ENCODE measurements at regions not wholly inside any gene's neighbourhood (a gene's known extent, or its start where the extent isn't known, plus 50 kb on each side); places are given as distances from the start of the nearest gene placed in this dataset.

DNA sequence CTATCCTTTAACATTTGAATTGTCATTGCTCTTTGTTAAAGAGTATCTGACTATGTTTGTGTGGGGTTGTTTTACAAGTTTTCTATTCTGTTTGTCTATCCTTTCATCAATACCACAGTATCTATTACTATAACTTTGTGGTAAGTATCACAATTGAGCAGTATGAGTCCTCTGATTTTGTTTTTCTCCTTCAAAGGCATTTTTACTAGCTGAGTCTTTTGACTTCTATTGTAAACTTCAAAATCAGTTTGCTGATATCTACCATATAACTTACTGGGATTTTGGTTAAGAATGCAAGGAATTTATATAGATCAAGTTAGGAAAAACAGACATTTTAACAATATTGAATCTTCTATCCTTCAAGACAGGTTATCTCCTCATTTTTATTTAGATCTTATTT lies 789.8 kb upstream of the PTPRD start:
- no peak for TF ChIP-seq GATA1 (IDR thresholded peaks at IDR 0.05; ENCODE audit: low read depth, low read length)
- no peak for TF ChIP-seq POLR2A (IDR thresholded peaks at IDR 0.05; ENCODE audit: low read length)
- no peak for DNase-seq

DNA sequence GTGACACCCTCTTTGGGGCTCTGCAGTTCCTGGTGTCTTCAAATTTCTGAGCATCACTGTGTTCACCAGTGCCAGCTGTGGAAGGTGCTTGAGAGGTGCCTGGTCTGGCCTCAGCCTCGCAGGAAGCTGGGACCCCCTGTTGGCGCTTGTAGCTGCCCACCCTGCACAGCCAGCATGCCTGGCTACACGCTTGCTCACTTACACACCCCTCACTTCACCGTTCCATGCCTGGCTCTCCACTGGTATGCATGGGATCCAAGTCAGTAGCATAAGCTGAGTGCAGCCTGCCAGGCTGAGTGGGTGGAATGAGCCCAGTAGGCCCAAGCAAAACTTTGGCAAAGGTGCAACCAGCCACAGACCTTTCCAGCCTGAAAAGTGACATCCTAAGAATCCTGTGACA lies 801.4 kb upstream of the PTPRD start:
- DNase-seq = no peak
- TF ChIP-seq POLR2A (IDR thresholded peaks at IDR 0.05; ENCODE audit: low read length) (no peak), GATA1 (IDR thresholded peaks at IDR 0.05; ENCODE audit: low read depth, low read length) (no peak)

DNA sequence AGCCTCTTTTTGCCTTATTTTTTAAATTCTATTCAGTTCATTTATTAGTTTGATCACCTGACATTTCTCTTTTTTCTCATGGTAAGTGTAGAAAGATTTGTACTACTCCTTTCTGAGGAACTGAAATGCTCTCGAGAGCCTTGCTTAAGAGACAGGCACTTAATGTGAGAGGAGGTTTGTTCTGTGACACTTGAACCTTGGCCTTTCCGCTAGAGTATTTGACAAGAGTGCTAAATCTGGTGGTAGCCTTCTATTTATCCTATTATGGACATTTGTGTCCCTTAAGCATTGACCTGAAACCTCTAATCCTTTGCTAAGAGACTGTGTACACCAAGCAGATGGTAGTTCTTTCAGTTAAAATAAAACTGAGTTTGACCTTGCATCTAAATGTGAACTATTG lies 805.0 kb upstream of the PTPRD start:
- DNase-seq = no peak
- TF ChIP-seq POLR2A (IDR thresholded peaks at IDR 0.05; ENCODE audit: low read length) = no peak
- TF ChIP-seq GATA1 (IDR thresholded peaks at IDR 0.05; ENCODE audit: low read depth, low read length) = no peak

DNA sequence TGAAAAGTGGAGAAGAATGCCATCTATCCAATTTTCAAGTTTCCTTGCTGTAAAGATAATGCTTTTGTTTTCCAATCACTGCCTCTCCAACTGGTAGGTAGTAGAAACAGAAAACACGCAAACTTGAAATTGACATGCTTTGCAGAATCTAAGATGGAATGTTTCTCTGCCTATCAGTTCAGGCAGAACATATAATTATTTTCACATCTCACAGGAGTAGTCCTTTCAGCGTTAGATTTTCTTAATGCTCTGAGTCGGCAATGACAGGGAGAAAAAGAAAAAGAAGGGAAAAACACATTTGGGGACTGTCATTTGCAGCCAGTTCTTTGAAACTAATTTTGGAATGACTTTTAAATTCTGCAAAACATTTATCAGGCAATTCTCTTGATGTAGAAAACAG lies 818.7 kb upstream of the PTPRD start:
- TF ChIP-seq GATA1 (IDR thresholded peaks at IDR 0.05; ENCODE audit: low read depth, low read length) = no peak
- no peak for TF ChIP-seq POLR2A (IDR thresholded peaks at IDR 0.05; ENCODE audit: low read length)
- DNase-seq = no peak

DNA sequence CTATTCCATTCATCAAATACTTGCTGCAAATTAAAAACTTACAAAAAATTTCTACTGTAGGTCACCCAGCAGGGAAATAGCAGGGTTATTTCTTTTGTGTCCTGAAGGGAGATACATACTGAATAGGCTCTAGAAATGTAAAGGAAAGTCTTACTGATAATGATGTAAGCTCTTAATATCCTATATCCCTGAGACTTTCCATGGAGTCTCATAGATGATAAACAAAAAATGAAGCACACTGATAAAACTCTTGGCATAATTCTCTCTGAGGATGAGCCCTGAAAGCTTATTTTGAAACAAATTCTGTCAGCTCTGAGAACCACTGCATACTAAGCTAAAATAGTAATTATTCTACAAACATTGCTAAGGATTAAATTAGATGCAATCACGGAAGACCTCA lies 819.6 kb upstream of the PTPRD start:
- TF ChIP-seq GATA1 (IDR thresholded peaks at IDR 0.05; ENCODE audit: low read depth, low read length) (no peak), POLR2A (IDR thresholded peaks at IDR 0.05; ENCODE audit: low read length) (no peak)
- no peak for DNase-seq

DNA sequence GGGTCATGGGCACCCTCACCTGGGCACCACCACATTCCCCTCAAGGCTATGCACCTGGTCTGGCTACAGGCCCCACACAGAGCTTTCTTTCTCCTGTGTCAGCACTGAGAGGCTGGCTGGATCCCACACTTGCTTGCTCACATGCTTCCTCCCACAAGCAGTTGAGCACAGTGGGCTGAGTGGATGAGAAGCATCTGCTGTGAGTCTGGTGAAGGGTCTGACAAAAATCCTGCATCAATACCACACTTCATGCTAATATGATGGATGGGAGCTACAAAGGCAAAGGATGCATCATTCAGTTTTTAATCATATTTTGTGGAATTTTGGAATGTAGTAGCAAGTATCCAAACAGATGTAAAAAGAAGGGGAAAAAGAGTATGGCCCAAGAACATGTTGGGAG lies 830.8 kb upstream of the PTPRD start:
- no peak for DNase-seq
- TF ChIP-seq POLR2A (IDR thresholded peaks at IDR 0.05; ENCODE audit: low read length) (no peak), GATA1 (IDR thresholded peaks at IDR 0.05; ENCODE audit: low read depth, low read length) (no peak)

DNA sequence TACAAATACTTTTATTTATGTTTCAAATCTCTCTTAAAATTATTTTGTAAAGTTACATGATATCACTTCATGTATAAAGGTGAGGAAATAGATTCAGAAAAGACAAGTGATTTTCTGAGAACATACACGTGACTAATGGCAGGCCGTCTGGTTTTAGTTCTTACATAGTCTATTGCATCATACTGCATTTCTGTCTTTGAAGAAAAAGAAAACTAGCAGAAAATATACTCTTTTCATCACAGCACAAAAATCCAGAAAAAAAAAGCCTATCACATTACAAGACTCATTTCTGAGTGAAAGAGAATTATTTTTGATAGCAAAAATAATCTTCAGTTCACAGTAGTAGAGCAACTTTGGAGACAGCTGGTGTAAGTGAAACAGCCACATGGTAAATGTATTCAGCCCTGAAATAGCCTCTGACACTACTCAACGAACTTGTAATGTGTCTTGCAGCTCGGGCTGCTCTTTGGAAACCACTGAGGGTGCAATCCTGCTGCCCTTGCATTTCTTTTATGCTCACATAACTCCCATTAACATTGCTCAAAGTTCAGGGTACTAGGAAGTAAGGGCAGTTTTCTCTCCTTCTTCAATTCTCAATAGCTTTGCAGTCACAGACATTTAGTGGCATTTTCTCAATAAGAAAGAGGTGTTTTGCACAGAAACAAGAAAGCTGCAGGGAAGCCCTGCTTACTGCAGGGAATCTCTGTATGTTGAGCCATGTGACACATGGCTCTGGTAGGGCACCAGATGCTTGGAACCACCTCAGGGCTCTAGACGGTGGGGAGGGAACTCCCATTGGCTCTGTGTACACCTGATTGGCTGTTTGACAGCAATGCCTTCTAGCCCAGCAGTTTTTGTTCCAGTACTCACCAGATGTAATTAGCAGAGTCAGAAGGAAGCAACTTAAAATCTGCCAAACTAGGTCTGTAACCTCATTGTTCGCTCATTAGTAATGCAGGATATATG lies 845.3 kb upstream of the PTPRD start:
- DNase-seq = no peak
- TF ChIP-seq POLR2A (IDR thresholded peaks at IDR 0.05; ENCODE audit: low read length) (no peak), GATA1 (IDR thresholded peaks at IDR 0.05; ENCODE audit: low read depth, low read length) (no peak)

DNA sequence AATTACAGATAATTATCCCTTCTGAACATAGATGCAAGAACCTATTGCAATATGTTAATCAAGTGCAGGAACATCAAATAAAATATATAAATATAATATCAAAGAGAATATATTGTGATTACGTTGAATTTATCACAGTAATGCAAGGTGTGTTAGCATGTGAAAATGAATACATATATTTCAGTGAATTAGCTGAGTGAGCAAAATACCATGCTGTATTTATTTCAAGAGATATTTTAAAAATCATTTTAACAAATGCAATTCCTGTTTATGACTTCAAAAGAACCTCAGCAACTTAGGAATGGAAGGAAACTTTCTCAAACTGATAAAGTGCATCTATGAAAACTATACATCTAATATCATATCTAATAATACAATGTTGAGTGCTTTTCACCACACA lies 856.9 kb upstream of the PTPRD start:
- DNase-seq = no peak
- TF ChIP-seq POLR2A (IDR thresholded peaks at IDR 0.05; ENCODE audit: low read length) = no peak
- no peak for TF ChIP-seq GATA1 (IDR thresholded peaks at IDR 0.05; ENCODE audit: low read depth, low read length)

DNA sequence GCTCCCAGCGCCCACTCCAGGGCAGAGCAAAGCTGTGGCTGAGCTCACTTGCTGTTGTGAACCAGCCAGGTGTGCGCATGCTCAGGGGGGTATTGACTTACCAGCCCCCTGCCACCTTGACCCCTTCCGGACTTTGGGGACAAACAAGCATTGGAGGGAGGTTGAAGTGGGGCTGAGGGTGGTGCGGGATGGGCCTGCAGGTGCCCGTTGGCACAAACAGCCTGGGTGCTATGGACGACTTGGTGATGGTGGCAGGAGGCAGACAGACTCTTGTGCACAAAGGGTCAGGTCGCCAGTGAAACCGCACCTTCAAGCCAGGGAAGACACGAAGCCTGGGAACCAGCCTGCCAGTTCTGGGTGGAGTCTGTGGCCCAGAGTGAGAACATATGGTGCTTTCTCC lies 858.5 kb upstream of the PTPRD start:
- DNase-seq = no peak
- TF ChIP-seq POLR2A (IDR thresholded peaks at IDR 0.05; ENCODE audit: low read length) (no peak), GATA1 (IDR thresholded peaks at IDR 0.05; ENCODE audit: low read depth, low read length) (no peak)

DNA sequence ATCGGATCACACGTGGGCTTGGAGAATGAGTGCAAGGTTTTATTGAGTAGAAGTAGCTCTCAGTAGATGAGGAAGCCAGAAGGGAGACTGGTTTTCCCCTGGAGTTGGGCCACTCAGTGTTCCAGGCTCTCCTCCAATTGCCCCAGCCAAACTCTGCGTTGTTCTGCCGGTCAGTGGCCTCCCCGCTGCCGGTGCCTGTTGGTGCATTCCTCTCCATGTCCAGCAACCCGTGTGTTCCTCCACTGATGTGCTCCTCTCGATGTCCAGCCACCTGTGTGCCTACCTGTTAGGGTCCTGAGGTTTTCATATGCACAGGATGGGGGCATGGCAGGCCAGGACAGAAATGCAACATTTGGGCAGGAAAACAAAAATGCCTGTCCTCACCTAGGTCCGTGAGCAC lies 888.0 kb upstream of the PTPRD start:
- no peak for TF ChIP-seq GATA1 (IDR thresholded peaks at IDR 0.05; ENCODE audit: low read depth, low read length)
- no peak for TF ChIP-seq POLR2A (IDR thresholded peaks at IDR 0.05; ENCODE audit: low read length)
- no peak for DNase-seq

DNA sequence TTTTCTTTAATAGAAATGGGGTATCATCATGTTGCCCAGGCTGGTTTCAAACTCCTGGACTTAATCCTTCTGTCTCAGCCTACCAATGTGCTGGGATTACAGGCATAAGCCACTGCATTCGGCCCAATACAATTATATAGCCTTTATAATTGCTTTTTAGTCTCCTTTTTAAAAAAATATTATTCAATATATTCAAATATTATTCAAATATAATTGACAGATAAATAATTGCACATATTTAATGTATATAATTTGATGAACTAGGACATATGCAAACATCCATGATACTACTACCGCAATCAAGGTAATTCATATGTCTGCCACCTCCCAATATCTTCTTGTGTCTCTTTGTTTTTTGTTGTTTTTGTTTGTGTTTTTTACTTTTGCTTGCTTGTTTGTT lies 894.2 kb upstream of the PTPRD start:
- DNase-seq = no peak
- TF ChIP-seq POLR2A (IDR thresholded peaks at IDR 0.05; ENCODE audit: low read length) (no peak), GATA1 (IDR thresholded peaks at IDR 0.05; ENCODE audit: low read depth, low read length) (no peak)

DNA sequence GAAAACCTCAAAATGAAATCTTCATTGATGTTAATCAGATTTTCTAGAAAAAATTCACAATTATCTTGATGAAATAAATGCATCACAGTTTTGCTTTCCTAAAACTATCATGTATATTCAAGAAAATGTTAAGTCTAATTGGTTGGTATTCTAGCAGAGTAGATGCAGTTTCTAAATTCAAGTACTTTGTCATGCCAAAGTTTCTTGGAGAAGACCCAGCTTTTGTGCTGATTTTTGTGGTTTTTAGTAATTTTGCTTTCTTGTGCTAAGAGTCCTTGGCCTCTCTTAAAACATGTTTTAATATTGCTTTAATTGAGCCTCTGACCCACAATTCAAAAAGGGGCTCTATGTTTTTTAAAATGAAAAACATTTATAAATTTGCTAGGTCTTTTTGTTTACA lies 924.8 kb upstream of the PTPRD start:
- TF ChIP-seq POLR2A (IDR thresholded peaks at IDR 0.05; ENCODE audit: low read length) = no peak
- no peak for TF ChIP-seq GATA1 (IDR thresholded peaks at IDR 0.05; ENCODE audit: low read depth, low read length)
- DNase-seq = no peak

DNA sequence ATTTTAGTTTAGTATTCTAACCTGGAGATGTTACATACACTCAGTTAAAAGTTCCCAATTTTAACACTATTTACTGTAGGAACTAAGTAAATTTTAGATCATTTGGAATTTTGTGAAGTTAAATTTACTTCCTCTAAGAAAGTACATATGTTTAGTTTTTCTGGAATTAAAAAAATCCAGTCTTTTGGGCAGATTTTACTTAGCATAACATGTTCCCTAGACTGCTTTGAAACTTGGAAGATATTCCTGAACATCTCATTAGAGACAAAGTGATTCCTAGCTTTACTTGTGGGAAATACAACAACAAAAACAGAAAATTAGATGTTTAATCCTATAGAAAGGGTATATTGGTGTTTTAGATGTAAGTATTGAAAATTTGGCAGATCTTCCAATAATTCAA lies 930.0 kb upstream of the PTPRD start:
- DNase-seq = no peak
- TF ChIP-seq GATA1 (IDR thresholded peaks at IDR 0.05; ENCODE audit: low read depth, low read length) = no peak
- no peak for TF ChIP-seq POLR2A (IDR thresholded peaks at IDR 0.05; ENCODE audit: low read length)

DNA sequence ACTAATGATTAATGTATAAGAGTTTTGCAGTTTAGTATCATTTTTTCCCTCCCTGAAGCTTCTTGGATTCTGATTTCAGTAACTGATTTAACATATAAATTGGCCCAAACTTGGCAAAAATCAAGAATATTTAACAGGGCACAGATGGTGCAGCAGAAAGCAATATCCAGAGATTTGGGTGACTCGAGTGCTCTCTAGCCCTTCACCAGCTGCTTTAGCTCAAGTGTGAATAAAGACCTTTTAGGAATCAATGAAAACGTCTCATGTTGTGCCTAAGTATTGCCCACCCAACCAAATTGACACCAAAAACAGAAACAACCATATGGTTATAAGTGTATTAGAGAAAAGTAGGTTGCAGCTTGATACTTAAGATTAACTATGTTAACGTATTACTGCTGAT lies 933.4 kb upstream of the PTPRD start:
- no peak for TF ChIP-seq POLR2A (IDR thresholded peaks at IDR 0.05; ENCODE audit: low read length)
- TF ChIP-seq GATA1 (IDR thresholded peaks at IDR 0.05; ENCODE audit: low read depth, low read length) = no peak
- DNase-seq = no peak

DNA sequence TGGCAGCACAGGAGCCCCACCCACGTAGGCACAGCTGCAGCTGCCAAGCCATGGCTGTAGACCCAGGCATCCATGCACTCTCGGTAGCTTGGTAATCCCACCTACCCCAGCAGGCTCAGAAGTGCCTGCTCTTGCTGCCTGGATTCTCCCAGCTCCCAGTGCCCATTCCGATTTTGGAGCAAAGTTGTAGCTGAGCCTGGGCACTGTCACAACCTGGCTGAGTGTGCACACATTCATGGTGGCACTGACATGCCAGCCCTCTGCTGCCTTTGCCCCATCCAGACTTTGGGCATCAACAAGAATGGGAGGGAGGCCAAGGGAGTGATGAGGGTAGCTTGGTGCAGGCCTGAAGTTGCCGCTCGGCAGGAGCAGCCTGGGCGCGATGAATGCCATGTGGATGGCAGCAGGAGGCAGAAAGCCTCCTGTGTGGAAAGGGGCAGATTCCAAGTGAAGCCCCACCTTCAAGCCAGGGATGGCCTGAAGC lies 936.6 kb upstream of the PTPRD start:
- no peak for TF ChIP-seq GATA1 (IDR thresholded peaks at IDR 0.05; ENCODE audit: low read depth, low read length)
- no peak for DNase-seq
